ENCODE measurements at regions not wholly inside any gene's neighbourhood (a gene's known extent, or its start where the extent isn't known, plus 50 kb on each side); places are given as distances from the start of the nearest gene placed in this dataset.

DNA sequence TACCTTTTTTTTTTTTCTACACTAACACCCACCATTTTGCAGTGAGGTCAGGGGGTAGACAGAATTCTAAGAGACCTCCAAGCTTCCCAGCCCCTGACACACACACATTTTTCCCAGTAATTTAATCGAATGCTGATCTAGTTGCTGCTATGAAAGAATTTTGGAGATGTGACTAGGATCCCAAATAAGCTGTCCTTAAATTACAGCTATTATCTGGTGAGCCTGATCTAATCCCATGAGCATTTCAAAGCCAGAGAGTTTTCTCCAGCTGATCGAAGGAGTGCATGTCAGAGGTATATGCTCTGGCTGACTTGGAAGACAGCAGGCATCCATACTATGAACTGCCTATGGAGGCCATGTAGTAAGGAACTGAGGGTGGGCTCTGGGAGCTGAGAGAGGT, 503.8 kb upstream of the MARCKS start:
- DNase-seq (ENCODE audit: extremely low spot score): no peak
- H3K9me3 ChIP-seq: no peaks in the 10 kb centered on the region
- intact Hi-C loops (cut with DNase I): no loop called here
- TF ChIP-seq, protein P1, sequence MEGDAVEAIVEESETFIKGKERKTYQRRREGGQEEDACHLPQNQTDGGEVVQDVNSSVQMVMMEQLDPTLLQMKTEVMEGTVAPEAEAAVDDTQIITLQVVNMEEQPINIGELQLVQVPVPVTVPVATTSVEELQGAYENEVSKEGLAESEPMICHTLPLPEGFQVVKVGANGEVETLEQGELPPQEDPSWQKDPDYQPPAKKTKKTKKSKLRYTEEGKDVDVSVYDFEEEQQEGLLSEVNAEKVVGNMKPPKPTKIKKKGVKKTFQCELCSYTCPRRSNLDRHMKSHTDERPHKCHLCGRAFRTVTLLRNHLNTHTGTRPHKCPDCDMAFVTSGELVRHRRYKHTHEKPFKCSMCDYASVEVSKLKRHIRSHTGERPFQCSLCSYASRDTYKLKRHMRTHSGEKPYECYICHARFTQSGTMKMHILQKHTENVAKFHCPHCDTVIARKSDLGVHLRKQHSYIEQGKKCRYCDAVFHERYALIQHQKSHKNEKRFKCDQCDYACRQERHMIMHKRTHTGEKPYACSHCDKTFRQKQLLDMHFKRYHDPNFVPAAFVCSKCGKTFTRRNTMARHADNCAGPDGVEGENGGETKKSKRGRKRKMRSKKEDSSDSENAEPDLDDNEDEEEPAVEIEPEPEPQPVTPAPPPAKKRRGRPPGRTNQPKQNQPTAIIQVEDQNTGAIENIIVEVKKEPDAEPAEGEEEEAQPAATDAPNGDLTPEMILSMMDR (IDR thresholded peaks at IDR 0.05): no peak
- TF ChIP-seq POLR2AphosphoS5 (IDR thresholded peaks at IDR 0.05) (no peak), EP300 (IDR thresholded peaks at IDR 0.05) (no peak)
- no peak overlapping the region for H3K27ac ChIP-seq (replicated peaks in 1 of 4)
- no peak overlapping the region for H3K4me3 ChIP-seq
- H3K4me1 ChIP-seq: peaks cover 0 to 18% (median 3%) of the 10 kb centered on the region in 4 donors
- no peaks in the 10 kb centered on the region for H3K36me3 ChIP-seq
- H3K27me3 ChIP-seq: no peaks in the 10 kb centered on the region
- 97% methylated on average over 2 of the region's 2 CpGs for WGBS

DNA sequence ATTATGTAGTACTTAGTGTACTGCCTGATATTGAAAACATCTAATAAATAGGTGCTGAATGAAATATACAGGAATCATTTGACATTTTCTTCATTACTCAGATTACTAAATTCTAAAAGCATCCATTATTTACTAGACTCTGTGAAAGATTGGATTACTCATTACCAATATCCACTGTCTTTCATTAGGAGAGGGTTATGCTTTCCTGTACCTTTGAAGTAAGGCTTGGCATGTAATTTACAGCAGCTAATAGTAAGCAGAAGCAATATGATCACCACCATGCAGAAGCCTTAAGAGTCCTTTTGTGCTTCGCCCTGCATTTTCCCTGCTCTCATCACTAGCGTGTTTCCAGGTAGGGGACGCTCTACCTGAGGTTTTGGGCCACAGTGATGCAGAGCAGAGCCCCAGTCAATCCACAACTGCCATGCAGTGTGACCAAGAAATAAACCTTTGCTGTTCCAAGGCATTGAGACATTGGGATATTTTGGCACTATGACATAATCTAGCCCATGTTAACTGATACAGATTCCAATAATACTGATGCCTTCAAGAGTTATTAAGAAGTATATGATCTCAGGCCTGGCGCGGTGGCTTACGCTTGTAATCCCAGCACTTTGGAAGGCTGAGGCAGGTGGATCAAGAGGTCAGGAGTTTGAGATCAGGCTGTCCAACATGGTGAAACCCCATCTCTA, 502.8 kb upstream of the MARCKS start:
- WGBS: 77% methylated on average over 6 of the region's 6 CpGs
- no peak for DNase-seq (ENCODE audit: extremely low spot score)
- no peak overlapping the region for H3K4me3 ChIP-seq
- no peaks in the 10 kb centered on the region for H3K36me3 ChIP-seq
- TF ChIP-seq POLR2A (IDR thresholded peaks at IDR 0.05; ENCODE audit: low read depth) (no peak), POLR2AphosphoS5 (IDR thresholded peaks at IDR 0.05) (no peak), EP300 (IDR thresholded peaks at IDR 0.05) (no peak)
- TF ChIP-seq, protein P1 (IDR thresholded peaks at IDR 0.05): no peak
- H3K27ac ChIP-seq (replicated peaks in 1 of 4): no peak overlapping the region
- H3K4me1 ChIP-seq: peaks cover 0 to 18% (median 3%) of the 10 kb centered on the region in 4 donors
- H3K9me3 ChIP-seq: no peaks in the 10 kb centered on the region
- H3K27me3 ChIP-seq: no peaks in the 10 kb centered on the region
- intact Hi-C loops (cut with DNase I): no loop called here

DNA sequence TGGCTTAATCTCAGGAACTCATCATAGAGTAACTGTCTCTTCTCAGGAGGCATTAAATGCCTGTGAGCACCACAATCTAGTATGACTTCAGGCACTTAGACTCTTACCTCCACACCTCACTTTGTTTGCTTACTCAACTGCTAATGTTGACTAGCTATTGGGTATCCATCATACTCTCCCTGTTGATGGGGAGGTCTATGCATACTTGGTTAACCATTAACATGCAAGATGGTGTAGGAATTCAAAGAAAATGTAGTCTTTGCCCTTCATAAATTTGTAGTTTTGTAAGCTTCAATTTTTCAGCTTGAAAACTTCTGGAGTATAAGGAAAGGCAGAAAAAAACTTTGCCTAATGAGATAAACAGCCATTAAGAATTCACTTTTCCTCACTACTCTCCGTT, 501.0 kb upstream of the MARCKS start:
- H3K27ac ChIP-seq (replicated peaks in 1 of 4): no peak overlapping the region
- intact Hi-C loops (cut with DNase I): no loop called here
- DNase-seq (ENCODE audit: extremely low spot score): no peak
- H3K4me1 ChIP-seq: peaks cover 0 to 24% (median 4%) of the 10 kb centered on the region in 4 donors
- no peaks in the 10 kb centered on the region for H3K9me3 ChIP-seq
- 93% methylated on average over 1 of the region's 1 CpG for WGBS
- H3K27me3 ChIP-seq: no peaks in the 10 kb centered on the region
- no peaks in the 10 kb centered on the region for H3K36me3 ChIP-seq
- TF ChIP-seq, protein P1 (IDR thresholded peaks at IDR 0.05): no peak
- no peak for TF ChIP-seq POLR2A (IDR thresholded peaks at IDR 0.05; ENCODE audit: low read depth)
- TF ChIP-seq POLR2AphosphoS5 (IDR thresholded peaks at IDR 0.05): no peak
- no peak for TF ChIP-seq EP300 (IDR thresholded peaks at IDR 0.05)
- no peak overlapping the region for H3K4me3 ChIP-seq

DNA sequence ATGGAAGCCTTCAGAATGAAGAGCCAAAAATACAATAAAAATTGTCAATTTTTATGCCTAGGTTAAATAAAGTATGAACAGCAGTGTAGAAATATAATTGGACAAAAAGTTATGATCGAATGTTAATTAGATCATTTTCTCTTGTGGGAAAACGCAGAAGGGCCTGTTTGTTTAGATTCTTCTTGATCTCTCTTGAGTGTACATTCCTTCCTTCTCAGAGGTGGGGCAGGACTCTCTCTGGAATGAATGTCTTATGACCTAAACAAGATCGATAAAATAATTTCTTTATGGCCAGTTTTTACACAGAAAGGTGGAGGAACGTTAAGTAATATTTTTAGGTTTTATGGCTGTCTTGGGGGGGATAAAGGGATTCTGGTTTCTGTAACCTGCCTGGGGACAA, 500.1 kb upstream of the MARCKS start:
- H3K4me3 ChIP-seq: no peak overlapping the region
- WGBS: 86% methylated on average over 4 of the region's 4 CpGs
- H3K4me1 ChIP-seq: peaks cover 0 to 16% (median 4%) of the 10 kb centered on the region in 4 donors
- intact Hi-C loops (cut with DNase I): no loop called here
- TF ChIP-seq EP300 (IDR thresholded peaks at IDR 0.05) (no peak), POLR2A (IDR thresholded peaks at IDR 0.05; ENCODE audit: low read depth) (no peak), POLR2AphosphoS5 (IDR thresholded peaks at IDR 0.05) (no peak)
- TF ChIP-seq, protein P1 (IDR thresholded peaks at IDR 0.05): no peak
- no peaks in the 10 kb centered on the region for H3K27me3 ChIP-seq
- H3K9me3 ChIP-seq: no peaks in the 10 kb centered on the region
- no peaks in the 10 kb centered on the region for H3K36me3 ChIP-seq
- no peak overlapping the region for H3K27ac ChIP-seq (replicated peaks in 1 of 4)
- no peak for DNase-seq (ENCODE audit: extremely low spot score)
